NCI-H146 treated with DMSO at 0.1 percent for 48 hours (cell line): ENCODE measurements at regions not wholly inside any gene's neighbourhood (a gene's known extent, or its start where the extent isn't known, plus 50 kb on each side); places are given as distances from the start of the nearest gene placed in this dataset.
"Not testable (repeated sequence)": the region's sequence is repeated elsewhere in the genome, so short reads cannot be mapped to it uniquely, and the experiment has no call there.

ENCODE experiments used
- DNase-seq: peaks from one replicate; lab custom pipeline; 2025; ENCODE audit not compliant: unreplicated experiment; lab: John Stamatoyannopoulos, UW

DNA sequence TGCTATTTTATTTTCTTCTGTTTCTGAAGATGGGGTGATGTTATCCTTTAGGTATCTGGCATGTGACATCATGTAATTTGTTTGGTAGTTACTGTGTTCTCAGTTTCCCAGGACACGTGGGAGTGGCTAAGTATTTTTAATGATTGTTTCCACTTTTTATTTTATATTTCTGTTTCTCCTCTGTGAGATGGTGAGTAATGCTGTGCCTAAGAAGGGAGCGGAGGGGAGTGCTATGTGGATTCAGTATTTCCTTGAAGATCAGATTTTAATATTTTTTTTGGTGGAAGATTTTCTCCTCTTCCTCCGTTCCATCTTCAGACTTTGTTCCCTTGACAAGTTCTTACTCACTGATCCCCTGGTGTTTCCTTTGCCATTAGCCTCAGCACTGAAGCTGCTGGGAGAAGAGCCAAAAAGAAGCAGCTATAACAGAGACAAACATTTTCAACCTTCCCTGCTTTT is 180.0 kb upstream of the MMADHC start:
- DNase-seq, result no peak

DNA sequence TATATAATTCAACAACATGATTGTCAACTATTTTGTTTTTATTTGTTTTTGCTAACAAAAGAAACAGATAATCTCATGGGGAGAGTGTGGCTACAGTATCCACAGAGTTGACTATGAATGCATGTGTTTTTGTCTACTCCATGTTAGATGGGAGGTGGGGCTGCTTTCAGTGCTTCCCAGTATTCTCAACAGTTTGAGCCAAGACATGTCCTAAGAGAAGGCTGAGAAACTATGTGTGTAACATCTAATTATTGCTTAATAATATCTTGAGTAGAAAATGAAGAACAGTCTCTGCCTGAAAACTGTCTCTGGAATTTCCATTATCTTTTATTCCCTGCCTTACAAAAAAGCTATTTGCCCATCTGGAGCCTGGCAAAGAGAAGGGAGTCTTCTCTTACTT is 178.8 kb upstream of the MMADHC start:
- DNase-seq, result no peak

DNA sequence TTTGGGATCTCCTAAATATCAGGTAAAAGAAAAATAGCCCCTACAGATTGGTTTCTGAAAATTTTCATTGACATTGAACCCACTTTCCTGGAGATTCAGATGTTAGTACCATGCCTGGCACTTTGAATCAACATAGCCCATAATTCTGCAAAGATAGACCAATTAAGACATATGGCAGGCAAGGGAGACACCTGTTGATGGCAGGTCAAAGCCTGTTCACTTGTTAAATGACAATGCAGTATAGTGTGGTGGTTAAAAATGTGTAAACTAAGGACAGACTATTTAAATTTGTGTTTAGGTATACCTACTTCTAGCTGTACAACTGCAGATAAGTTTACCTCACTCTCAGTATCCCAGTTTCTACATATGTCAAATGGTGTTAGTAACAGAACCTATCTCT is 178.1 kb upstream of the MMADHC start:
- DNase-seq, result no peak

DNA sequence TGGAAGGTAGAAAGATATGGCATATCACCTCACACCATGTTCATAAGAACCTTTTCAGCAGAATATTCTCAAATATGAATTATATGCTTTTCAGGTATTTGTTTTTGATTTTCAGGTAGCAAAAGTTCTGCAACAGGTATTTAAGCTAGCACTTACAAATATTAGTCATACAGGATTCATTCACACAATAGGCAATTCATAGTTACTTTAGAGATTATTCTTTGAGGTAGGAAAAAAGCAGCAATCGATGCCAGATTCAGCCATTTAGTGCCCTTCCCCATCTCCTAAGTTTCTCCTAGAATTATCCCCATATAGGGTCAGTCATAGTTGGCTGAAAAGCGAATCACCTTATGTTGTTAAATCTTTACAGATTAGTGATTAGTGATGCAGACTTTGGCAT is 177.4 kb upstream of the MMADHC start:
- DNase-seq, result no peak

DNA sequence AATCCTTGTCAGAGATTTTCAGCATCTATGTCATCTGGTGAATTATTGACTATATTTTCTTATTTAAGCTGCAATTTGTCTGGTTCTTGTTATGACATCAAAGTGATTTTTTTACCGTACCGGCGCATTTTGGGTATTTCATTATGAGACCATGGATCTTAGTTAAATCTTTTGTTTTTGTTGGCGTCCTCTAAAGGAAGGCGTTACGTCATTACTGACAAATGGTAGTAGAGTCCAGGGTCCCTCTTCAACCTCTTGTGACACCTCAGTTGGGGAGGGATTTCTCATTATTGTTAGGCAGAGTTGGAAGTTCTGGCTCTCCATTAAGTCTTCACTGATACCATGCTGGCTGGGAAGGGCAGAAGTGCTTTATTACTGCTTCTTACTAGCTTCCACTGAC is 175.8 kb upstream of the MMADHC start:
- DNase-seq, result no peak

DNA sequence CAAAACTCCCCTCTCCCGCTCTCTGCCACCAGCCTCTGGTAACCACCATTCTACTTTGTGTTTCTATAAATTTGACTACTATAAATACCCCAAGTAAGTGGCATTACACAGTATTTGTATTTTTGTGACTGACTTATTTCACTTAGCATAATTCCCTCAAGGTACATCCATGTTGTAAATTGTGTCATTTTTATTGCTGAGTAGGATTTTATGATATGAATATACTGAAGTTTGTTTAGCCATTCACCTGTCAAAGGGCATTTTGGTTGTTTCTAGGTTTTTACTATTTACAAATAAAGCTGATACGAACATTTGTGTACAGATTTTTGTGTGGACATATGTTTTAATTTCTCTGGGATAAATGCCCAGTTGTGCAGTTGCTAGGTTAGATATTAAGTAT is 174.0 kb upstream of the MMADHC start:
- no peak for DNase-seq

DNA sequence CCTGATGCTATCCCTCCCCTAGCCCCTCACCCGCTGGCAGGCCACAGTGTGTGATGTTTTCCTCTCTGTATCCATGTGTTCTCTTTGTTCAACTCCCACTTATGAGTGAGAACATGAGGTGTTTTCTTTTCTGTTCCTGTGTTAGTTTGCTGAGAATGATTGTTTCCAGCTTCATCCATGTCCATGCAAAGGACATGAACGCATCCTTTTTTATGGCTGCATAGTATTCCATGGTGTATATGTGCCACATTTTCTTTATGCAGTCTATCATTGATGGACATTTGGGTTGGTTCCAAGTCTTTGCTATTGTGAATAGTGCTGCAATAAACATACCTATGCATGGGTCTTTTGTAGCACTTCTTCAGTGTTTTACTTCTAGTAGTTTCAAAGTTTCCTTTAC is 171.8 kb upstream of the MMADHC start:
- not testable (repeated sequence) for DNase-seq

DNA sequence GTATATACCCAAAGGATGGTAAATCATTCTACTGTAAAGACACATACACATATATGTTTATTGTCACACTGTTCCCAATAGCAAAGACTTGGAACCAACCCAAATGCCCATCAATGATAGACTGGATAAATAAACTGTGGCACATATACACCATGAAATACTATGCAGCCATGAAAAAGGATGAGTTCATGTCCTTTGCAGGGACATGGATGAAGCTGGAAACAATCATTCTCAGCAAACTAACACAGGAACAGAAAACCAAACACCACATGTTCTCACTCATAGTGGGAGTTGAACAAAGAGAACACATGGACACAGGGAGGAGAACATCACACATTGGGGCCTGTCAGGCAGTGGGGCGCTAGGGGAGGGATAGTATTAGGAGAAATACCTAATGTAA is 167.1 kb upstream of the MMADHC start:
- not testable (repeated sequence) for DNase-seq

DNA sequence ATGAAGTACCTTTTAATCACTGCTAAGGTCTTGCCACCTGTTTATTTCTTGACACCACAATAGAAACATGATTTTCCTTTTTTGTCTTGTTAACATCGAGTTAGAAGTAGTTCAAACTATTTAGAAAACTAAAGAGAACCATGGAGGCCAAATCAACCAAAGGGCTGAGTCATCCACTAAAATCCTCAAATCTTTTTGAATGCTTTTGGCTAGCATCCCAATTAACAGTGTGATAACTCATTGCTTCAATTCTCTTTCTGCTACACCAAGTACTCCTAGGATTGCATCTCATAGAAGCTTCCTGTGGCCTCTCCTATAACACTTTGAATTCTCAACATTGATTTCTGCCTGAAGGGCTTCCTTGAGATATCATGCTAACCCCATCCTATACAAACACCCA is 159.9 kb upstream of the MMADHC start:
- no peak for DNase-seq

DNA sequence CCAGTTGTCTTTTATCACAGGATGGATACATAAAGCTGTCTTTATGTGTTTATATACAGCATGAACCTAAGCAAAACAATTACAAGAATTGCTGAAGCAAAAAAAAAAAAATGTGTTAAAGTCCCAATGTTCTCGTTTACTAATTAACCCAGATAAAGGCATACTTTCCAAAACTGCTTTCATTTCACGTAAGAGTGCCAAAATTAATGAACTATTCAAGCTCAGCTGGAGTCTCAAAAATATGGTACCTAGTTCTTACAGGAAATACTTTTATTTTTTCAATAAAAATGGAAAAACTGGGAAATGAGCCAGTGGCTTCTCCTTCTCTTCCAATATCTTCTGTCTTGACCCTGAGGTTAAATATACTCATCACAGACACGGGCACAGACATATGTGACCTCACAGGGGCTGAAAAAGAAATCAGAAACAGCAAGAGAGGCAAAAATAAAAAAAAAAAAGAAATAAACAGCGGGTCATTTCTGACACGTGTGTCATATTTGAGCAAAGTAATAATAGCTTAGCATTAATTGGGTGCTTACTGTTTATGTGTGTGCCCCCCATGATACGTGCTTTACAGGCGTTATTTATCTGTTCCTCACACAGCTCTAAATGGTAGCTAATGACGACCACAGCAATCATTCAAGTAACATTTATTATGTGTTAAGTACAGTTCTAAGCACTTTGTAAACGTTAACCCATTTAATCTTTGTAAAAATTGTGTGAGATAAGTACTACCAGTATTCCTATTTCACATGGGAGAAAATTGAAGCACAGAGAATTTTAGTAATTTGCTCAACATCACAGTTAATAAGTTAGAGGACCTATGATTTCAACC is 158.0 kb upstream of the MMADHC start:
- no peak for DNase-seq

DNA sequence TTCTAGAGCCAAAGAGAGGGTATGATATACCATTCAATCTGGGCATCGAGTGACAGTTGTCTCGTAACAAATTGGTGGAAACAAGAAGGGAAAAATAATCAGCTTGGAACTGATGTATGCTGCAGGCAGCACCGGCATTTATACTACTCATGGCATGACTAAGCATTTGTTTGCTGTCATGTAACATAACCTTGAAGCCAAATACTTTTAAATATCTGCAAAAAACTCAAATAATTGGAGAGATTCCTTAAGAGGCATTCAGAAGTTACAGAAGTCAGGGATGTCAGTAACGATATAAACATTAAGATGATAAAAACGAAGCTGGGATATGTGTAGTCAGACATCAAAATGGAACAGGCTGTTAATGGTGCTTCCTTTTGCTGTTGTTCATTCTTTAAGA is 157.3 kb upstream of the MMADHC start:
- no peak for DNase-seq

DNA sequence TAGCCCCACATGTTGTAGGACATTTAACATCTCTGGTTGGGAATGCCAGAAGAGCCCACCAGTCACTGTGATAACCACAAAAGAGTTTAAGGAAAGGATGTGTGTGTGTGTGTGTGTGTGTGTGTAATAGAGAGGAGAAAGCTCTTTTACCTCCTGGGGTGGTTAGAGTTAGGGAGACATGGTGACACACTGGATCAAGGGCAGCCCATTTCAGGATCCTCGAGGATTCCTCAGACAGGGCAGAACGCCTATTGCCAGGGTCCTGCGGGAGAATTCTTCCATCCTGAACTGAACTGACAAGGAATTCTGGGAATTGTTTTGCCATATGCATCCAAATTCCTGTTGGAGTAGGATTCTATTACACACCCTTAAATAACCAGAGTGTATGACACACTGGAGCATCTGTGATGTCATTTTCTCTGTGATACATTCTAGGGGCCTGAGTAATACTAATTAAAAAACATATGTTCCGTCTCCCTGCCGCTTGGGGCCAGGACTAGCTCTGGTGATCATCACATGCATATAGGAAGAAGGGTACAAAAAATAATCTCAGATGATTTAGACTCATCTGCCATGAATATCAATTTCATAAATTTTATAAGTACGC is 156.4 kb upstream of the MMADHC start:
- DNase-seq, result no peak

DNA sequence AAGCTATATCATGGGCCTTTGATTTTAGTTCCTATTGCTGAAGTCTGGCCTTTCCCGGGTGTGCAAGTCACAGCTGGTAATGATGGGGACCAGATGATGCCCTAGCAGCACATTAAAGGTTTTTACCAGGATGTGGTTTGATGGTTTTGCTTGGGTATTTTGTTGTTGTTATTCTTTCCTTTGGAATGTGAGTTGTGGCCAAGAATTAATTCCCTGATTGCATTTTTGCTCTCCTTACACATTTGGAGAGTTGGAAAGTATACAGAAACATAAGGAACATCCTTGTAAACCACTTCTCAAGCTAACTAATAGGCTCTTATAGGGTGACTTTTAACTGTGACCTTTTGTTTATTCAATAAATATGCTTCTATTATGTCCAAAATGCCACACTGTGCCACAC is 154.1 kb upstream of the MMADHC start:
- DNase-seq, result no peak

DNA sequence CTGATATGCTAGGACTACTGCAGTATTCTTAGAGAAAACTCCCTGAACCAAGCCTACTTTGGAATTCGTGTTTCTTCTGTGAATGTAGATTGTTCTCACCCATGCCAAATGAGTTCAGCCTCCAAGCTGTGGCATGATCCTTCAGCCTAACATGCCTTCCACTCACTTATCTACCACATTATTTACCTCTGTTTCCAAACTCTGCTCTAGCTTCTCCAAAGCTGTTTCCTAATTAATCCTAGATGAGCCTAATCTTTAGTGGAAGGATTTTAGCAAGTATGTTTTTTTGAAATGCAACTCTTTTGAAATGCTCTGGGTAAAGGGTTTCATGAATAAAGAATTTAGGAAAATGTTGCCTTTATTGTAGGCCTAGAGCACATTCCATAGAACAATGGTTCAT is 152.9 kb upstream of the MMADHC start:
- DNase-seq, result no peak

DNA sequence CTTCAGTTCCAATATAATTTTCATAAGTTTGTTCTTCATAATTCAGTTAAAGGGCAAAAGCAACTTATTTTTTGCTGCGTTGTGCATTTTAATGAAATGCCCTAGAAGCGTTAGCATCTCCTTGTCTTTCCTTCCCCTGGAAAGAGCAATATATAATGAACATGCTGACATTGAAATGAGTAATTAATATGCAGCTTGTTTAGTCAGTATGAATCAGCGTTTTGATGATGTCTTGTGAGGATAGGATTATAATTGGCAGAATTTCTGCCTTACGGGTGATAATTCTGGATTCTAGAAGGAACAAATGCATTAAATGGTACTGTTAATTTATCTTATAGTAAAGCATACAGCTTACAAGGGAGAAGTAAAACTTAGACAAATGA is 152.3 kb upstream of the MMADHC start:
- no peak for DNase-seq

DNA sequence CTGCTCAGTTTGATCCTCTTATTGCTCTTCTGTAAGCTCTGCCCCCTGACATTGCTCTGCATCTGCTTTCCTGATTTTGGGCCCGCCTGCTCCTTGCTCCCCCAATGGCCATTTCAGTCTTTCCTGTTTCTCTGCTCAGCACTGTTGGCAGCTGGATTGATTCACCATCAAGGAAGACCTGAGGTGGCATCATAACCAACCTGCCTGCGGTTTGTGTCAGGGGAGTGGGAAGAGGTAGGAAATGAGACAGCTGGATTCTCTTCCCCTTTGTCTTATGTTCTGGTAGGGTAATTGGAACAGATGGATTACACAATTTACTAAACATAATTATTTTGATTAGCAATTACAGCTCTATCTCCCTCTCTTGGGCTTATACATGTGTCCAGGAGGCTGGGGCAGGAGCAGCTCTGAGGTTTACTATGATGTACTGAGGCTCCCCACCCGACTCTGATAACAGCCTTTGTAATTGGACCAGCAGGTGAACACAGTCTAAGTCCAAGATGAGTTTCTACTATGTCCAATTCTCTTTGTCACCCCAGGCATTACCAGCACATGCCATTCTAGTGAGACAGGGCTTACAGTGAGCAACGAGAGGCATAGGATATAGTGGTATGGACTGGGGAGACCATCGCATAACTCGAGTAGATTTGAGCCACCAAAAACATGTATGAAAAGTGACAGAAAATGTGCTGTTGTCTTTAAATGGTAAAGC is 151.8 kb upstream of the MMADHC start:
- DNase-seq, result no peak

DNA sequence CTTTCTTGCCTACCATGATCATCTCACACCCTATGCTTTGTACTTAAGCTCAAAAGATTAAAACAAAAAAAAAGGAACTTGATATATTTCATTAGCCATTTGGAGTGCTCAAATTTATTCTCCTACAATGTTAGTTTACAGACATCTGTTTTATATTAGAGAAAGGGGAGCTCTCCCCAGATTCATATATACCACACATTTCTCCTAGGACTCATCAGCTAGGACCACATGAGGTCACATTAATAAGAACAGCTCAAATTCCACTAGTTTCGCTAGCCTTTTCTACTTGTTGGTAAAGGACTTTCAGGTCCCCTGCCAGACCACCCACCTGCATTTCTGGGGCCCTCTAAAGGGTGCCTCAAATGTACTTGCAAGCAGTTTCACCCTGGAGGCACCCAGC is 151.2 kb upstream of the MMADHC start:
- DNase-seq, result no peak

DNA sequence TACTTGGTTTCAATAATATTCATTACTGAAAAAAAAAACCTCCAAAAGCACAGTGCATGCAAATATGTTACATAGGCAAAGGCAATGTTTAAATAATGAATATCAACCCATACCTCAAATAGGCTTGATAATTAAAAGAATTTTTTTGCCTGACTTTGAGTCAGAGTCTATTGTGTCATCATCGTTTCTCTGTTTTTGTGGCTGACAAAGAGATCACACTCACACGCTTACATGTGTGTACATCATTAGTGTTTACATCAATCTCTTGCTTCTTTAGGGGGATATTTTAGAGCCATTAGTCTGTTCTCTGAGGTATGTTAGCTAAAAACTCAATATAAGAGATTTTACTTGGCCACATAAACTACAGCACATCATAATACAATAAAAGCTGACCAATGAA is 150.3 kb upstream of the MMADHC start:
- DNase-seq, result no peak

DNA sequence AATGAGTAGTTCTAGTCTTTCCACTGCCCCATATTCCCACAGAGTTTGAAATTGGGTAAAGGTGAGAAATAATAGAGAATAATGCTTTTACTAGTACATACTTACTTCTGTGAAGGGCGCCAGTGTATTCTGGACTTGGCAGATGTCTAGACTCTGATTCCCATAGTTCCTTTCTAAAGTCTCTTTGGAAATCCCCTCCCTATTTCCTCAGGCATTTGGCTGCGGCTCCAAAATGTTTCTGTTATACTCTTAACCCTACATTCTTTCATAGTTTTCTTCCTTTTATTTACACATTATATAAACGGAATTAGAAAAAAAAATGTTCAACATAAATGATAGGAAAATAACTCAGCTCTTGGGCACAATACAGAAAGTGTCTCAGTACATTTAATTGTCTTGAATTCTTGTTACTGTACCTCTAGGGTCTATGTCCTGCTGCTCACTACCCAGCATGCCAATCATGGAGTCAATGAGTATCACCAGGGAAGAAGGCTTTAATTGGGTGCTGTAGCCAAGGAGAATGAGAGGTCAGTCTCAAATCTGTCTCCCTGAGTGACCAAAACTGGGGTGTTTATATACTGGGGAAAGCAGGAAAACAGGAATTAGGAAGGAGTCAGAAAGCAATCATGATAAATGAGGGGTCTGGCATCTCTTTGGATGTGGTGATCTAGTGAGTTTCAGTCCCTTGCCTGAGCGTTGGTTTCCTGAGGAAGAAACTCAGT is 147.8 kb upstream of the MMADHC start:
- DNase-seq, result no peak

DNA sequence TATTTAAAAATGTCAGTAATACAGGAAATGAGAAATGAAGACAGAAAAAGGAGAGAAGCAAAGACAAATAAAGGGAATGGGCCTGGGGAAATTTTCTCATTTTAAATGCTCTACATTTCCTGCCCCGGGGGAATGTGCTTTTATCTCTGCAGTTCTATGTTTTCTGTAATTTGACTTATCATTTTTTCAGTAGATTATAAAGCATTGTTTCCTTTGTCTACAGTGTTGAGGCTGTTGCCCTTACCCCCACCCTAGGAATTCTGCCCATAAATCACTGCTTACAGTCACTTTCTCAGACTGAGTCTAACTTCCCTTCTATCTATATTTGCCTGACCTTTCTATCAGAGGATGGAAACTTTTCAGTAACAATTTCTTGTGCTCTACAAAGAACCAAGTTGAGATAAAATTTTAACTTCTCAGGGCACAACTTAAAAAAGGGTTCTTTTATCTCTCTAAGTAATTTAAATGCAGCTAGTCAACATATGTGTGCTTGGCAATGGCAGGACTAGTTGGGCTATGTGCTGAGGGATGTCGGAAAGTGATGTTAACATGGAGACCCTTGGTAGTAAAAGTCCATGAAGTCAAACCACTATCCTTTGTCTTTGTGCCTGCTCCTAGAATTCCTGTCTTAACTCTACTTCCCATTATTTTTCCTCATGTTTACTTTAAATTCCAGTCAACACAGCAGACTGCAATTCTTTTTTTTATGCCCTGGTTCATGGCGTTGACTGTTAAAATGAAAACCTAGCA is 146.5 kb upstream of the MMADHC start:
- peak; percentile 51 for DNase-seq
